ENCODE measurements at regions not wholly inside any gene's neighbourhood (a gene's known extent, or its start where the extent isn't known, plus 50 kb on each side); places are given as distances from the start of the nearest gene placed in this dataset.
"Not testable (repeated sequence)": the region's sequence is repeated elsewhere in the genome, so short reads cannot be mapped to it uniquely, and the experiment has no call there.

DNA sequence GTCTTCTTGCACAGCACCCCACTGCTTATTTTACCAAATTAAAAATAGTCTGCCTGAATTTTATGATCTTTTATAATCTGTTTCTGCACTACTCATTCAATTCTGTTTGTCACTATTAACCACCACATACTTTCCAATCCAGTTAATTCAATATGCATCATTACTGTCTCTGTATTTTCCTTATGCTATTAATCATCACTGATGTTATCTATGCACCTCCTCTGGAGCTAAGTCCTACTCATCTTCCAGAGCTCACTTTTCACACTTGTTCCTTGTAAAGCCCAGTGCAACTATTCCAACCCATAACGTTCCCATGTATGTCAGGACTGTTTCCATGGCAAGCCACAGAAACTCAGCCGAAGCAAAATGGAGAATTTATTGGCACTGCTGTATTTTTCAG is 713.6 kb downstream of the PLCL1 start:
- no peak for DNase-seq (ENCODE audit: low read depth)

- DNase-seq (ENCODE audit: low read depth) = not testable (repeated sequence)
These were observed 704.2 kb downstream of the PLCL1 start for GRCh38 chr2:198508610-198509009.

- peak; percentile 3 for DNase-seq (ENCODE audit: low read depth)
These were observed 695.1 kb downstream of the PLCL1 start for GRCh38 chr2:198499539-198499938.

- DNase-seq (ENCODE audit: low read depth) = no peak
These were observed 694.1 kb downstream of the PLCL1 start for GRCh38 chr2:198498516-198498915.

DNA sequence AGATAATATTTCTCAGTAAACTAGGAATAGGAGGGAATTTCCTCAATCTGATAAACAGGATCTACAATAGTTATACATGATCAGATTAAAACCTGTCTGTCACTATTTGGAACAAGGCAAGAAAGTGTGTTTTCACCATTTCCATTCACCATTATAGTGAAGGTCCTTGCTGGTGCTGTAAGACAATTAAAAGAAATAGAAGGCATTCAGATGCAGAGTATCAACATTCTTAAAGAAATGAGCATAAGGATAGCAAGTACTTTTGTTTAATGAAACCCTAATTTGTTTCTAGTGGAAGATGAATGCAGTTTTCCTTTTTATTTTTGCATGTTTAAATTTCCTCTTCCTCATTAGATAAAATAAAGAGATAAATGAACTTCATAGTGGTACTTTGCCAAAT is 693.7 kb downstream of the PLCL1 start:
- no peak for DNase-seq (ENCODE audit: low read depth)

DNA sequence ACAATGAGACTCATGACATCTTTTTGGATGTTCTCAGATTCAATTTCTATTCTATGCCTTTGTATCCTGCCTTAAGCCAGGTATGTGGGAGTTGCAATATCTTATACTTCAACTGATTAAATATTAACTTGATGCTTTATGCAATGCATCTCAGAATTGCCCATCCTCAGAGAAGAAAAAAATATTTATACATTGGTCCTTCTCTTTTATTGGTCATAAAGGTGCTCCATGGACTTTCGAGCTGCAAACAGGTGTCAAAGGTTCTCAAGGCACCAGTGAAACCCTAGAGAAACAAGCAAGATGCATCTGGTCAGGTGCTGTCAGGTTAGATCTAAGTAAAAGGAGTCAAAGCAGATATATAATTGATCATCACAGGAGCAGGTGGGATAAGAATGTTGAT is 690.5 kb downstream of the PLCL1 start:
- no peak for DNase-seq (ENCODE audit: low read depth)

DNA sequence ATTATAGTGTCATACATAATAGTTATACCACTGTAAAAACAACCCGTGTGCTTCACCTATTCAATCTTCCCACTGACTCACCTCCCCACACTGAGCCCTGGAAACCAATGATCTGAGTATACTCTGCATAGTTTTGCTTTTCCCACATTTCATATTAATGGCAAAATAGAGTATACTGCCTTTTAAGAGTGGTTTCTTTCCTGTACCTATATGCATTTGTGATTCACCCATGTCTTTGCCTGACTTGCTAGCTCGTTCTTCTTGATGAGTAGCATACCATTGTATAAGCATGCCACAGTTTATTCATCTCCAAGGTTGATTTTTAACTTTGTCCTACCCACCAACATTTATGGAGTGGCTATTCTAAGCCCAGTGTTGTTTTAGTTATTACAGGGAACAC is 686.4 kb downstream of the PLCL1 start:
- DNase-seq (ENCODE audit: low read depth) = no peak

GRCh38 chr2:198488964-198489363 is 684.6 kb downstream of the PLCL1 start:
- DNase-seq (ENCODE audit: low read depth) = no peak

GRCh38 chr2:198483051-198483450 is 678.7 kb downstream of the PLCL1 start:
- no peak for DNase-seq (ENCODE audit: low read depth)

DNA sequence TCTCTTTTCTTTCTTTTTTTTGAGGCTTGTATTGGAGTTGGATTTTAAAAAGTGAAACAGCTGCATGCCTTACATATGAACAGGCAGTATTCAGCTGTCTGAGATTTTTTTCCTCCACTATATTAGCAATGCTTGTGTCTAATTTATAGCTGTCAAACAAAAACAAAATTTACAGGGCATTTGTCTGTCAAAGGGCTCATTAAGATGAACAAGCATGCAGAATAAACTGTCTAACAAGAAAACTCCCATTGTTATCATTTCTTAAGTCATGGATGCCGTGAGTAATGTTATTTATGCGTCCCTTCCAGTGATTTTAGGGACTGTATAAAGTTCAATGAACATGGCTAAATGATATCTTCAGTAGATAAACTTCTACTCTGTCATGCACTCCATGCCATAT is 674.7 kb downstream of the PLCL1 start:
- no peak for DNase-seq (ENCODE audit: low read depth)

GRCh38 chr2:198478361-198478760 is 674.0 kb downstream of the PLCL1 start:
- no peak for DNase-seq (ENCODE audit: low read depth)

DNA sequence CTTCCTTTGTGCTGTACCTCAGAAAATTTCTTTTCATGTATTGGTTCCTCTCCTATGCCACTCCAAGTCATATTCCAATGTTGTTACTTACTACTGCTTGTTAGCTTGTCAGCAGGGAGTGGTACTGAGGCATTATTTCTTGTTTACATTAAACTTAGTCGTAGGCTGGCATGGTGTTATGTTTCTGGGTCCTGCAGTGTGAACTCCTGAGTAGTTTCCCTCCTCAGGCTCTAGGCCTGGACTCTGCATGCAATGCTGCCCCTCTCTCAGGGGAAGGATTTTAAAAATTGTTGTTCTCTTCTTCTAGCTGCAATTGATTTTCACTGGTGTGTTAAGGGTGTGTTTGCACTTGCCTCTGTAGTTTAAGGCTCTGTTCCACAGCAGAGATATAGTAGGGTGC is 671.6 kb downstream of the PLCL1 start:
- DNase-seq (ENCODE audit: low read depth) = no peak

DNA sequence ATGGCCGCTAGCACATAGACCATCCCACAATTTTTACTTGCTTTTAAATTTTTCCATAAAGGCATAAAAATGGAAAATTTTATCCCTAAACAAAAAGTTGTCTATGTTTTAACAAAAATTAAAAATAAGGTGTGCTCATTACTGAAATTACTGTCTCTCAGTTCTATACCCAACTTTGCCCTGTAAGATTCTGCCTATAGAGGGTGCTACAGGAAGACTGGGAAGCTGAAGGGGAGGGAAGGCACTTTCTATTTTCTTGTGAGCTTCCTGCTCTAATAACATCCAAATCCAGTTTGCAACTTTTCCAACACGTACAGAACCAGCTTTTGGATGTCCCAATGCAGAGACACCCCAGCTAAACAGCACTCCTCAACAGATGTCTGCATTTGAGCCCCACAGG is 666.9 kb downstream of the PLCL1 start:
- DNase-seq (ENCODE audit: low read depth) = no peak

DNA sequence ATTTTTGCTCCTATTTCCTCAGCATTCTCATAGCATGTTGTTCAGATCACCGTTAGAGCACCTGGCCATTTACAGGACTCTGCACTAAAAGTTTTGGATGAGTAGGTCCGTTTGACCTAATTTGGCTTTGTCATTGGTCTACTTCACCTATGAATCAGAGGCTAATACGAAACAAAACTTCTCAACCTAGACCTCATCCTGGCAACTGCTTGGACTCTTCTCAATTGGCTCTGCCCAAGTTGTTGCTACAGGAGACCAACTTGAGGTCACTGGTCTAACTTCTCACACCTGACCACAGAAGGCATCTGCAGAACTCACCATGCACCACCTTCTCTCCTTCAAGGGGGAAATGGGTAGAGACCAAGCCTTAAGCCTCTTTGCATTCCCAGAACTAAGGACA is 663.7 kb downstream of the PLCL1 start:
- DNase-seq (ENCODE audit: low read depth) = no peak

DNA sequence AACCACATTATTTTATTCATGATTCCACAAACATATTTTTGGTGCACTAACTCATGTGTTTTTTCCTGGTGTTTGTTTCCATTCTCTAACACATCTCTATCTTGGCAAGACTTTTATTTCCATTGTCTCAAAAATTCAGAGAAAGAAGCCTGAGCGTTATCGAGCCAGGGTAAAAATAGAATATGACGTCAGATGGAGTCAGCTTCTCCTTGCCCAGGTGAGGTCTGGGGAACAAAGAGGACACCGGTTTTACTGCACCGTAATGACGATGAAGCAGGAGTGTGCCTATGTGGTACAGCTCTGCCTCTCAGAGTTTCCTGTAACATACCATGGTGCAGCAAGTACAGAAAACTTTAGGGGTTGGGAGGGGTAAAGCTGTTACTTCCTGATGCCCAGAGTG is 661.6 kb downstream of the PLCL1 start:
- DNase-seq (ENCODE audit: low read depth) = no peak

GRCh38 chr2:198456418-198456817 is 652.0 kb downstream of the PLCL1 start:
- no peak for DNase-seq (ENCODE audit: low read depth)

GRCh38 chr2:198453866-198454265 is 649.5 kb downstream of the PLCL1 start:
- DNase-seq (ENCODE audit: low read depth) = no peak

GRCh38 chr2:198452327-198452726 is 647.9 kb downstream of the PLCL1 start:
- no peak for DNase-seq (ENCODE audit: low read depth)

DNA sequence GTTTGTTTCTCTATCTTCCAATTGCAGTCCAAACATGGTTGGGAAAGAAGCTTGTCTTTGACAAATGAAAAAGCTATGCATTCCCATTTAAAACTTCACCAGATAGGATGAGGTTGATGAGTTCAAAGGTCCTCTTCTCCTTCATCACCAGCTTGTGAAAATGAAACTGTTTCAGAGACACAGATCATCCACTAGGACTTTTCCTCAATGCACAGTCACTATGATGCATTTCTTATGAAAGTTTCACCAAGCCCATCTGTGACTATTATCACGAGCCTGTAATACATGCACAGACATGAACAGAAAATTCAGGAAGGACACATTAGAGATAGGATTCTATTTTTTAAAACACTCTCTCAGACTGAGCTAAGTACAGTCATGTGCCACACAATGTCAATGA is 644.4 kb downstream of the PLCL1 start:
- no peak for DNase-seq (ENCODE audit: low read depth)

DNA sequence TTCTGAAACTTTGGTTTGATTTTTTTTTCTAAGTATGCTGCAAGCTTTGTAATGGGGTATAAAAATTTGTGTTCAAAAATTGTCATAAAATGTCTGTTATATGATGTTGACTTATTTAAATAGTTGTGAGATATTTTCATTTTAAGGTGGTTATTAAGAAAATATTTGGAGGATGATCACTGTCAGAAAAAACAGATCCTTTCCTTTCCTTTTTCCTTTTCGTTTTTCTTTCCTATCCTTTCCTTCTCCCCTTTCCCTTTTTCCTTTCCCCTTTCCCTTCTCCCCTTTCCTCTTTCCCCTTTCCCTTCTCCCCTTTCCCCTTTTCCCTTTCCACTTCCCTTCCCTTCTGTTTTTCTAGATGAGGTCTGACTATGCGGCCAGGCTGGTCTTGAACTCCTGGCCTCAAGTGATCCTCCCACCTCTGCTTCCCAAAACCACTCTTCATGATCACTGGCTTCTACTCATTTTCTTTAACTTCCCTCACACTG is 640.5 kb downstream of the PLCL1 start:
- DNase-seq (ENCODE audit: low read depth) = no peak

- no peak for DNase-seq (ENCODE audit: low read depth)
These were observed 637.5 kb downstream of the PLCL1 start for GRCh38 chr2:198441901-198442300.

- DNase-seq (ENCODE audit: low read depth) = no peak
These were observed 636.9 kb downstream of the PLCL1 start for GRCh38 chr2:198441246-198441645.

DNA sequence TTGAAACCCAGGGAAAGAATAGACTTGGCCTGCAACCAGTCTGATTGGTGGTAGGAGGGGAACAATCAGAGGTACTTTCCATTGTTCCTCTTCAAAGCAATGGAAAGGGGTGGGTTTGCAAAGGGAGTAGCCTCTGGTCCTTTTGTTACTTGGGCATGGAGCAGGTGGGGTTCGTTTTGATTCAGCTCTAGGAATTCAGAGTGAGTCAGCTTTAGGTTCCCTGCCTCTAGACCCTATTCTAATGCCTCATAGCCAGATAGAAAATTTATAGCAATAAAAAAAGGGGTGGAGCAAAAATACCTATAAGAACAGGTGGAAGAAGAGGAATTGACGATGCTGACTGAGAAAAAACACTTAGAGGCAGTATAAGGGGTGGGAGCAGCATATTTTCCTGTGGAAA is 636.4 kb downstream of the PLCL1 start:
- no peak for DNase-seq (ENCODE audit: low read depth)

- no peak for DNase-seq (ENCODE audit: low read depth)
These were observed 633.9 kb downstream of the PLCL1 start for GRCh38 chr2:198438331-198438730.

- no peak for DNase-seq (ENCODE audit: low read depth)
These were observed 619.7 kb downstream of the PLCL1 start for GRCh38 chr2:198424112-198424511.

All from Daoy (cell line).